Motor neuron (in vitro differentiated cells): ENCODE measurements at regions not wholly inside any gene's neighbourhood (a gene's known extent, or its start where the extent isn't known, plus 50 kb on each side); places are given as distances from the start of the nearest gene placed in this dataset.

Experiments used
- ATAC-seq, 8 experiments: fragments of 200-7000 bp; cut with Tn5 transposase; replicated peaks in 6 of 8; 2 replicates each; pipeline ENCODE4 v1.8.0; 2021; ENCODE audit warnings: mild to moderate bottlenecking in 8 of 8, moderate library complexity in 8 of 8
- H3K27ac ChIP-seq, 2 donors: fragments of 250-450 bp; sonication (Bioruptor Pico); 2 replicates each; pipeline ENCODE4 v1.9.0; 2021; ENCODE audit warnings: antibody characterized with exemption in 2 of 2, mild to moderate bottlenecking in 2 of 2, moderate library complexity in 1 of 2
- H3K4me1 ChIP-seq, 2 donors: fragments of 250-450 bp; sonication (Bioruptor Pico); replicated peaks in 1 of 2; 2 replicates each; pipeline ENCODE4 v1.6.1; 2021; ENCODE audit warnings: antibody characterized with exemption in 2 of 2, mild to moderate bottlenecking in 2 of 2, moderate library complexity in 1 of 2
- H3K4me3 ChIP-seq, 5 donors: fragments of 250-450 bp; sonication (Bioruptor Pico); 2 replicates each; pipeline ENCODE4 v1.9.0; 2021; ENCODE audit warnings: antibody characterized with exemption in 5 of 5, mild to moderate bottlenecking in 5 of 5, moderate library complexity in 4 of 5
- WGBS, 10 experiments: fragments of 450-650 bp; shearing (Covaris generic); methylation state at CpG; one replicate each; pipeline ENCODE4 v1.0.0; 2022; 5-methylcytosine and 5-hydroxymethylcytosine counted together
- in situ Hi-C, 9 experiments: fragments of 400-800 bp; cut with MboI; loops; one replicate each; pipeline ENCODE4 v1.15.0; 2021; ENCODE audit warnings: low sequenced_read_pairs in 9 of 9, low pct_unique_long_range_greater_than_20kb in 2 of 9; ENCODE audit not compliant: unreplicated experiment in 9 of 9

GRCh38 chr3:146781059-146781458, 175.9 kb upstream of the PLSCR5 start:
- Histone ChIP-seq H3K4me3 (no peak overlapping the region), H3K4me1 (no peaks in the 10 kb centered on the region), H3K27ac (no peak overlapping the region)
- in situ Hi-C loops = no loop called here
- no peak for ATAC-seq
- 42 to 93% (median 80%) methylated on average over 1 to 3 of the region's 3 CpGs; no CpG with 5 or more reads in 2 of the 10 experiments for WGBS, 10 experiments

- in situ Hi-C loops = no loop called here
These were observed 175.1 kb upstream of the PLSCR5 start for GRCh38 chr3:146780251-146780650.

GRCh38 chr3:146777941-146778340, 172.8 kb upstream of the PLSCR5 start:
- no peak overlapping the region for H3K4me3 ChIP-seq
- in situ Hi-C loops = no loop called here
- H3K4me1 ChIP-seq = no peaks in the 10 kb centered on the region
- H3K27ac ChIP-seq = no peak overlapping the region
- ATAC-seq = no peak

More at GRCh38 chr3:146780251-146780650, 175.1 kb upstream of the PLSCR5 start:
- no peaks in the 10 kb centered on the region for H3K4me1 ChIP-seq
- H3K4me3 ChIP-seq = no peak overlapping the region
- no peak overlapping the region for H3K27ac ChIP-seq
- no peak for ATAC-seq
- 43 to 100% (median 83%) methylated on average over 1 to 2 of the region's 2 CpGs; no CpG with 5 or more reads in 3 of the 10 experiments for WGBS, 10 experiments

- peaks cover 0 to 6% of the 10 kb centered on the region in 2 donors for H3K4me1 ChIP-seq
- no peak for ATAC-seq
- H3K4me3 ChIP-seq = no peak overlapping the region
- 87 to 100% (median 100%) methylated on average over 1 to 3 of the region's 34 CpGs; no CpG with 5 or more reads in 5 of the 10 experiments for WGBS, 10 experiments
- in situ Hi-C loops = no loop called here
- H3K27ac ChIP-seq = no peak overlapping the region
These were observed 167.1 kb upstream of the PLSCR5 start for GRCh38 chr3:146772211-146772743.

GRCh38 chr3:146770881-146771280, 165.7 kb upstream of the PLSCR5 start:
- H3K4me3 ChIP-seq = no peak overlapping the region
- in situ Hi-C loops = no loop called here
- ATAC-seq = no peak
- peaks cover 0 to 6% of the 10 kb centered on the region in 2 donors for H3K4me1 ChIP-seq
- H3K27ac ChIP-seq = no peak overlapping the region
- WGBS, 10 experiments = 14 to 100% (median 71%) methylated on average over 1 of the region's 1 CpG; no CpG with 5 or more reads in 4 of the 10 experiments

GRCh38 chr3:146770301-146770700, 165.2 kb upstream of the PLSCR5 start:
- in situ Hi-C loops = no loop called here
- 36 to 100% (median 69%) methylated on average over 1 to 2 of the region's 2 CpGs; no CpG with 5 or more reads in 1 of the 10 experiments for WGBS, 10 experiments
- Histone ChIP-seq H3K27ac (no peak overlapping the region), H3K4me3 (no peak overlapping the region), H3K4me1 (peaks cover 0 to 6% of the 10 kb centered on the region in 2 donors)
- no peak for ATAC-seq

GRCh38 chr3:146757759-146758158, 152.6 kb upstream of the PLSCR5 start:
- in situ Hi-C loops = no loop called here
- no peak overlapping the region for H3K4me3 ChIP-seq
- H3K27ac ChIP-seq = no peak overlapping the region
- 0 to 100% (median 81%) methylated on average over 1 of the region's 1 CpG for WGBS, 10 experiments
- ATAC-seq = no peak
- H3K4me1 ChIP-seq = no peaks in the 10 kb centered on the region

GRCh38 chr3:146750196-146750595, 145.1 kb upstream of the PLSCR5 start:
- Histone ChIP-seq H3K27ac (no peak overlapping the region), H3K4me1 (no peaks in the 10 kb centered on the region), H3K4me3 (no peak overlapping the region)
- ATAC-seq = no peak
- in situ Hi-C loops = no loop called here
- 46 to 100% (median 87%) methylated on average over 1 to 2 of the region's 2 CpGs; no CpG with 5 or more reads in 1 of the 10 experiments for WGBS, 10 experiments

- H3K27ac ChIP-seq = no peak overlapping the region
- H3K4me1 ChIP-seq = no peaks in the 10 kb centered on the region
- in situ Hi-C loops = no loop called here
- 0 to 59% (median 30%) methylated on average over 1 to 4 of the region's 4 CpGs; no CpG with 5 or more reads in 3 of the 10 experiments for WGBS, 10 experiments
- ATAC-seq = peak in 3 of 8 experiments; percentile 32 to 81 (median 67)
- no peak overlapping the region for H3K4me3 ChIP-seq
These were observed 142.8 kb upstream of the PLSCR5 start for GRCh38 chr3:146747928-146748327.

GRCh38 chr3:146747051-146747450, 141.9 kb upstream of the PLSCR5 start:
- Histone ChIP-seq H3K4me3 (no peak overlapping the region), H3K4me1 (no peaks in the 10 kb centered on the region), H3K27ac (no peak overlapping the region)
- in situ Hi-C loops = no loop called here
- ATAC-seq = no peak

- Histone ChIP-seq H3K4me3 (no peak overlapping the region), H3K27ac (no peak overlapping the region), H3K4me1 (no peaks in the 10 kb centered on the region)
- ATAC-seq = no peak
- in situ Hi-C loops = no loop called here
These were observed 141.0 kb upstream of the PLSCR5 start for GRCh38 chr3:146746190-146746589.

GRCh38 chr3:146739203-146739671, 134.1 kb upstream of the PLSCR5 start:
- 0 to 90% (median 74%) methylated on average over 2 to 6 of the region's 6 CpGs for WGBS, 10 experiments
- no peak for ATAC-seq
- in situ Hi-C loops = no loop called here
- no peak overlapping the region for H3K27ac ChIP-seq
- no peak overlapping the region for H3K4me3 ChIP-seq
- no peaks in the 10 kb centered on the region for H3K4me1 ChIP-seq

- no peak for ATAC-seq
- WGBS, 10 experiments = 39 to 98% (median 89%) methylated on average over 2 to 6 of the region's 6 CpGs
- H3K27ac ChIP-seq = no peak overlapping the region
- no peaks in the 10 kb centered on the region for H3K4me1 ChIP-seq
- in situ Hi-C loops = no loop called here
- no peak overlapping the region for H3K4me3 ChIP-seq
These were observed 127.2 kb upstream of the PLSCR5 start for GRCh38 chr3:146732325-146732724.

- no peaks in the 10 kb centered on the region for H3K4me1 ChIP-seq
- peak in 2 of 8 experiments; percentile 83 to 87 for ATAC-seq
- H3K4me3 ChIP-seq = no peak overlapping the region
- in situ Hi-C loops = no loop called here
- H3K27ac ChIP-seq = no peak overlapping the region
These were observed 110.0 kb upstream of the PLSCR5 start for GRCh38 chr3:146715170-146715569.
